Lung (tissue), 11 donors: ENCODE measurements at regions not wholly inside any gene's neighbourhood (a gene's known extent, or its start where the extent isn't known, plus 50 kb on each side); places are given as distances from the start of the nearest gene placed in this dataset.

Experiments
- ATAC-seq: fragments of 200-7000 bp; cut with Tn5 transposase; one replicate; pipeline ENCODE4 v1.9.1; 2020; ENCODE audit warnings: moderate number of reproducible peaks; ENCODE audit not compliant: insufficient read depth, low FRiP score
- DNase-seq, 3 donors: peaks; one replicate each; pipeline ENCODE4 v3.0.0-alpha.2; 2013 to 2017
- H3K27ac ChIP-seq, 2 donors: one replicate each; pipeline ENCODE4 v1.5.1; 2013; ENCODE audit warnings: mild to moderate bottlenecking in 2 of 2, moderate library complexity in 2 of 2, control low read depth in 1 of 2, inconsistent platforms in 1 of 2, low read depth in 1 of 2, low read length in 1 of 2
- H3K27me3 ChIP-seq, 3 donors: one replicate each; pipeline ENCODE4 v1.5.1; 2013; ENCODE audit warnings: low read length in 2 of 3; ENCODE audit not compliant: control insufficient read depth in 3 of 3, insufficient read depth in 3 of 3
- H3K36me3 ChIP-seq, 4 donors: one replicate each; pipeline ENCODE4 v1.5.1; 2013; ENCODE audit warnings: low read length in 4 of 4, mild to moderate bottlenecking in 1 of 4, moderate library complexity in 1 of 4; ENCODE audit not compliant: control insufficient read depth in 4 of 4, insufficient read depth in 4 of 4
- H3K4me1 ChIP-seq, 5 donors: one replicate each; pipeline ENCODE4 v1.5.1; 2013; ENCODE audit warnings: low read length in 5 of 5, mild to moderate bottlenecking in 2 of 5, moderate library complexity in 1 of 5; ENCODE audit not compliant: control insufficient read depth in 5 of 5, insufficient read depth in 5 of 5
- H3K4me3 ChIP-seq: one replicate; pipeline ENCODE4 v1.5.1; 2013; ENCODE audit warnings: mild to moderate bottlenecking, control low read depth, moderate library complexity
- H3K9ac ChIP-seq, 2 donors: one replicate each; pipeline ENCODE4 v1.5.1; 2013; ENCODE audit warnings: low read length in 2 of 2, control low read depth in 1 of 2; ENCODE audit not compliant: insufficient read depth in 1 of 2
- H3K9me3 ChIP-seq, 4 donors: one replicate each; pipeline ENCODE4 v1.5.1; 2013; ENCODE audit warnings: low read length in 3 of 4, mild to moderate bottlenecking in 1 of 4, moderate library complexity in 1 of 4; ENCODE audit not compliant: control insufficient read depth in 4 of 4, insufficient read depth in 3 of 4
- WGBS, 2 donors: extraction: QIAGEN DNeasy Blood & Tissue Kit; methylation state at CpG; one replicate each; pipeline ENCODE4 v1.1.7; 2013; 5-methylcytosine and 5-hydroxymethylcytosine counted together
- TF ChIP-seq, protein P1 (sequence below): IDR thresholded peaks from 2 replicates; pipeline ENCODE4 v1.5.1; 2012; ENCODE audit warnings: mild to moderate bottlenecking; ENCODE audit errors: control extremely low read depth, extremely low read depth
- donor health status: control.
- donor health status: control.
- donor health status: Bipolar disorder and iron deficiency.
- donor health status: healthy.
- donor health status: DM: yes; HTN: yes; CAD: no.

- H3K27me3 ChIP-seq = no peaks in the 10 kb centered on the region
- H3K27ac ChIP-seq = no peak overlapping the region
- no peaks in the 10 kb centered on the region for H3K4me1 ChIP-seq
- TF ChIP-seq, protein P1, sequence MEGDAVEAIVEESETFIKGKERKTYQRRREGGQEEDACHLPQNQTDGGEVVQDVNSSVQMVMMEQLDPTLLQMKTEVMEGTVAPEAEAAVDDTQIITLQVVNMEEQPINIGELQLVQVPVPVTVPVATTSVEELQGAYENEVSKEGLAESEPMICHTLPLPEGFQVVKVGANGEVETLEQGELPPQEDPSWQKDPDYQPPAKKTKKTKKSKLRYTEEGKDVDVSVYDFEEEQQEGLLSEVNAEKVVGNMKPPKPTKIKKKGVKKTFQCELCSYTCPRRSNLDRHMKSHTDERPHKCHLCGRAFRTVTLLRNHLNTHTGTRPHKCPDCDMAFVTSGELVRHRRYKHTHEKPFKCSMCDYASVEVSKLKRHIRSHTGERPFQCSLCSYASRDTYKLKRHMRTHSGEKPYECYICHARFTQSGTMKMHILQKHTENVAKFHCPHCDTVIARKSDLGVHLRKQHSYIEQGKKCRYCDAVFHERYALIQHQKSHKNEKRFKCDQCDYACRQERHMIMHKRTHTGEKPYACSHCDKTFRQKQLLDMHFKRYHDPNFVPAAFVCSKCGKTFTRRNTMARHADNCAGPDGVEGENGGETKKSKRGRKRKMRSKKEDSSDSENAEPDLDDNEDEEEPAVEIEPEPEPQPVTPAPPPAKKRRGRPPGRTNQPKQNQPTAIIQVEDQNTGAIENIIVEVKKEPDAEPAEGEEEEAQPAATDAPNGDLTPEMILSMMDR = no peak
- peaks cover 0 to 2% (median 0%) of the 10 kb centered on the region in 4 donors for H3K9me3 ChIP-seq
- no peaks in the 10 kb centered on the region for H3K36me3 ChIP-seq
- DNase-seq (no peak), ATAC-seq (no peak)
- no peak overlapping the region for H3K4me3 ChIP-seq
- WGBS, 2 donors = 91 to 94% methylated on average over 1 of the region's 1 CpG
- H3K9ac ChIP-seq = no peak overlapping the region
These were observed 355.0 kb downstream of the SOCS6 start for GRCh38 chr18:70643812-70644211.

DNA sequence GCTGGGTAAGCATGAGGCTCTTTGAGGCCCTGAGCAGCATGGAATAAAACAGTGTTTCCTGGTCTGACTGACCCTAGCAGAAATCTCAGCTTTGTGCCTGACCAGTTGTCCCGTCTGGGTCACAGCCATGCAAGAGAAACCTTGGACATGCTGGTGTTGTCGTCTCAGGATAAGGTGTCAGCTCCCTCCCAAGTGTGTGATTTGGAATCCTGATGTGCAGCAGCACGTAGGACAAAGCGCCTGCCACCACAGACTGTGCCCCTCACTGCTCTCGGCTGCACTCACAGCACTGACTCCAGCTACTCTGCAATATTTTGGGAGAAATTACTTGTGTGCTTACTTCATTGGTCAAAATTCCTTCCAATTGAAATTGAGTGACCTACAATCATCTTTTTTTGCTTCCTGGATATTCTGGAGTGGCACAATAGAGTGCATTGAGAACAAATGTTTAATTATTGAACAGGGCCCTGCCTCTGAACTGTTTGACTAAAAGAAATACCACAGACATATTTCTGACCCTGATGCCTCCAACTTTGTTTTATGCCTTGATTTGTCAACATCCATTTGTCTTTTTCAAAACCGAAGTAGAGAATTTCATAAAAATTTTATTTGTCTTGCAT, 352.4 kb downstream of the SOCS6 start:
- TF ChIP-seq, protein P1 = no peak
- Histone ChIP-seq H3K27ac (no peak overlapping the region), H3K9me3 (peaks cover 0 to 2% (median 0%) of the 10 kb centered on the region in 4 donors), H3K9ac (no peak overlapping the region), H3K36me3 (no peaks in the 10 kb centered on the region), H3K4me1 (no peaks in the 10 kb centered on the region), H3K4me3 (no peak overlapping the region), H3K27me3 (no peaks in the 10 kb centered on the region)
- 61 to 76% methylated on average over 6 of the region's 6 CpGs for WGBS, 2 donors
- ATAC-seq (no peak), DNase-seq (no peak)

GRCh38 chr18:70640336-70640887, 351.6 kb downstream of the SOCS6 start:
- TF ChIP-seq, protein P1 = no peak
- Histone ChIP-seq H3K4me3 (no peak overlapping the region), H3K27ac (no peak overlapping the region), H3K36me3 (no peaks in the 10 kb centered on the region), H3K27me3 (no peaks in the 10 kb centered on the region), H3K9me3 (peaks cover 0 to 2% (median 0%) of the 10 kb centered on the region in 4 donors), H3K4me1 (no peaks in the 10 kb centered on the region), H3K9ac (no peak overlapping the region)
- no peak for DNase-seq
- 39 to 64% methylated on average over 2 of the region's 2 CpGs for WGBS, 2 donors
- ATAC-seq = no peak
